ENCODE measurements at regions not wholly inside any gene's neighbourhood (a gene's known extent, or its start where the extent isn't known, plus 50 kb on each side); places are given as distances from the start of the nearest gene placed in this dataset.

GRCh38 chr20:22652681-22653588 lies 68.6 kb upstream of the FOXA2 start:
- DNase-seq (ENCODE audit: low spot score): no peak

GRCh38 chr20:22653658-22654642 lies 69.6 kb upstream of the FOXA2 start:
- DNase-seq (ENCODE audit: low spot score): no peak

DNA sequence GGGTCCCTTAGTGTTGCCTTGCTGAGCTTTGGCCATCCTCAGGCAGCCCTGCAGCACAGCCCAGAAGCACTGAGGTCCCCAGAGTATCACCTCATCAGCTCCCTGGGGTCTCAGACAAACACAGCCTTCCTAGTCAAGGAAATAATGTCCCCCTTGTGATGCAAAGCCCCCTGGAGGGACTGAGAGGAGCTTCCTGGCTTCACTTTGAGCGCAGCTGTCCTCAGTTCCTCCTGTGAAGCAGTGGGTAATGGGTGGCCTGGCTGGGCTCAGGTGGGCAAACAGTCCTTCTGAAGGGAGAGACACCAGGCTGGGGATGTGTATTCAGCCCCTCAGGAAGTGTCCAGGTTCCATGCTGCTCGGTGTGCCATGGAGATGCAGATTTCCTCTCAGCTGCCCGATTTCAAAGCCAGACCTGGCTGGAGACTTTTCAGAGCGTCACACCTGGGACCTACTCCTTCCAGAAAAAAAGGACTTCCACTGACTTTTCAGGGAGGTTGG lies 79.2 kb upstream of the FOXA2 start:
- DNase-seq (ENCODE audit: low spot score): no peak

DNA sequence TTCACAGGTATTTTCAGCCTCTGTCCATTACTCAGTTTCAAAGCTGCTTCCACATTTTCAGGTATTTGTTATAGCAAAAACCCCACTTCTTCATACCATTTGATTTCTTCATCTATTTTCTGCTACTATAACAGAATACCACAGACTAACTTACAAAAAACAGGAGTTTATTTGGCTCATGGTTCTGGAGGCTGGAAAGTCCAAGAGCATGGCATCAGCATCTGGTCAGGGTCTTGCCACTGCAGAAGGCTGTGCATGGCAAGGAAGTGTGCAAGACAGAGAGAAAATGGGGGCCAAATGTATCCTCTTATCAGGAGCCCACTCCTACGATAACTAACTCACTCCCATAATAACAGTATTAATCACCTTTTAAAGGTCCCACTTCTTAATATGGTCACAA lies 82.8 kb upstream of the FOXA2 start:
- DNase-seq (ENCODE audit: low spot score): no peak

GRCh38 chr20:22672191-22672590 lies 87.8 kb upstream of the FOXA2 start:
- DNase-seq (ENCODE audit: low spot score): no peak

DNA sequence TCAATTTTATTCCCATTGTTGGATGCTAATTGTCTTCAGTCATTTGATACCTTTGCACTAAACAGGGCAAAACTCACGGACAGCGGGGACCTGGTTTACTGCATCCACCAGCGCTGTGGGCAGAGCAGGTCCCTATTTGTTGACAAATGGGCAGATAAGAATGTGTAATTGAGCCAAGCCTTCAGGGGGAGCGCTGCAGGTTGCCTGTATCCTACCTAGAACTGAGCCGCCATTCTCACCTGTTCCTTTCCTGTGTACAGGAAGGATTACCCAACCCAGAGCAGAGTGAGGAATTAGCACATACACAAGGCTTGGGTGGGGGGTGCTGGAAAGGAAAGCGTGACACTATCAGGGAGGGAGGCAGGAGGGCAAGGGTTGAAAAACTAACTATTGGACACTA lies 89.1 kb upstream of the FOXA2 start:
- no peak for DNase-seq (ENCODE audit: low spot score)

- no peak for DNase-seq (ENCODE audit: low spot score)
These were observed 91.0 kb upstream of the FOXA2 start for GRCh38 chr20:22675341-22675740.

GRCh38 chr20:22678678-22679077 lies 94.3 kb upstream of the FOXA2 start:
- DNase-seq (ENCODE audit: low spot score): no peak

- DNase-seq (ENCODE audit: low spot score): no peak
These were observed 94.8 kb upstream of the FOXA2 start for GRCh38 chr20:22679197-22679596.

GRCh38 chr20:22680031-22680740 lies 95.8 kb upstream of the FOXA2 start:
- no peak for DNase-seq (ENCODE audit: low spot score)

- DNase-seq (ENCODE audit: low spot score): no peak
These were observed 97.3 kb upstream of the FOXA2 start for GRCh38 chr20:22681591-22682248.

DNA sequence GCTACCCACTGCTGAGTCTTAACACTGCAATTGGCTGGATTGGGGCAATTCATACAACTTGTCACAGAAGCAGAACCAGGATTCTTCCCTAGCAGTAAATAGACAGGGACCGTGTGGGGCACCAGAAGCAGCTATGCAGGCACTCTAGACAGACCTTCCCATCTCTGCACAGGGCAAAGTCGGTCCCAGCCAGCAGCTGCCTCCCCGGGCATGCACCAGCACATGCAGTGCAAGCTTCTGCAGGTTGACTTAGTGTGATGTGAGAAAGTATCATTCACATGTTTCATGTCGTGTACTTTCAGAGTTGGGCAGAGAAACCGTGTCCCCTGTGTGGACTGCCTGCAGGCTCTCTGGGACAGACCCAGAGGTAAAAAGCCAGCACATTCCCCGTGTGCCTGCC lies 98.0 kb upstream of the FOXA2 start:
- DNase-seq (ENCODE audit: low spot score): no peak

DNA sequence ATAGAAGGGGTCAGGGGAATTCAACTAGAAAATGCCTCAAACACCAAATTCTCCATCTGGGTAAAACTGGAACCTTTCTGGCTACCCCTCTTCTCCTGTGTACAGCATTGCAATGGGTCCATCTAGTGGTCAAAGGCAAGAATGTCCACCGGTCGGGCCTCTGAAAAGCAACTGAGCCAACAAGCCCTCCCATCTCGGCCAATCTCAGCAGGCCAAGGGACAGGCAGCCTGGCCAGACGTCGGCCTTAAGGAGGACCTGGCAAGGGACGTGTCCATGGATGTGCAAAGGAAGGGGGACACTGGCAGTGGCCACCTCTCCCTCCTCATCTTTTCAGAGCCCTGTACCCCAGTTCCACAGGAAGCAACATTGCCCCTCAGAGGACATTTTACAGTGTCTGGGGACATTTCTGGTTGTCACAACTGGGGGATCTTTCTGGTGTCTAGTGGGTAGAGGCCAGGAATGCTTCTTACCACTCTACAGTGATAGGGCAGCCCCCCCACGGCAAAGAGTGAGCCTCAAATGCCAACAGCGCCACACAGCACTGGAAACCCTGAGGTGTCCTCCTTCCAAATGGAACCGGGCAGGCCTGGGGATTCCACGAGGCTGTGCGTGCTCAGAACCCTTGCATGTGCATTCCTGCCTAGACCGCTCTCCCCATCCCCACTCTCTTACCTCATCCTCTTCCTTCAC lies 99.8 kb upstream of the FOXA2 start:
- peak; percentile 82 for DNase-seq (ENCODE audit: low spot score)

GRCh38 chr20:22684763-22685443 lies 100.5 kb upstream of the FOXA2 start:
- DNase-seq (ENCODE audit: low spot score): peak; percentile 9

DNA sequence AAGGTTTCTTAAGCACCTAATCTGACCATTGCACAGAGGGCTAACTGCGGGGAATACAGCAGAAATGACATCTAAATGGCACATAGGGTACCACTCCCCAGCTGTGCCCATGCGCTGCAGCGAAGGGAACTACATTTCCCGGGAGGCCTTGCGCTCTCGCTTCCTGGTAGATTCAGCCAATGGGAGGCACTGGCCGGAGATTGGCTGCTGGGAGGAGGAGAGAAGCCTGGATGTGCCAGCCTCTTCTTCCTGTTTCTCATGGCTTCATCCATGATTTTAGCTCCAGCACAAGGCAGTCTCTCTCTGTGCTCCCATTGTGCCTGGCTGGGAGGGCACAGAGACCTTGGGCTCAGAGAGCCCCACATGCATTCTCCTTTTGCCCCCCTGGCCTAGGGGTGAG lies 101.7 kb upstream of the FOXA2 start:
- DNase-seq (ENCODE audit: low spot score): peak; percentile 53

- DNase-seq (ENCODE audit: low spot score): no peak
These were observed 103.4 kb upstream of the FOXA2 start for GRCh38 chr20:22687676-22688349.

- no peak for DNase-seq (ENCODE audit: low spot score)
These were observed 104.1 kb upstream of the FOXA2 start for GRCh38 chr20:22688485-22688884.

GRCh38 chr20:22689266-22689665 lies 104.9 kb upstream of the FOXA2 start:
- DNase-seq (ENCODE audit: low spot score): no peak

- DNase-seq (ENCODE audit: low spot score): no peak
These were observed 105.6 kb upstream of the FOXA2 start for GRCh38 chr20:22690000-22690399.

Measured in RKO (cell line).